GM18505 (cell line): ENCODE measurements at regions not wholly inside any gene's neighbourhood (a gene's known extent, or its start where the extent isn't known, plus 50 kb on each side); places are given as distances from the start of the nearest gene placed in this dataset.

Source experiments
- ATAC-seq: cut with Tn5 transposase; IDR thresholded peaks from one replicate; pipeline ENCODE4 v1.9.1; 2021; ENCODE audit not compliant: unreplicated experiment
- POLR2A ChIP-seq: IDR thresholded peaks from 4 replicates; pipeline ENCODE4 v1.6.1; 2011; ENCODE audit warnings: borderline replicate concordance; ENCODE audit not compliant: insufficient read depth, insufficient read length; ENCODE audit errors: extremely low read depth

DNA sequence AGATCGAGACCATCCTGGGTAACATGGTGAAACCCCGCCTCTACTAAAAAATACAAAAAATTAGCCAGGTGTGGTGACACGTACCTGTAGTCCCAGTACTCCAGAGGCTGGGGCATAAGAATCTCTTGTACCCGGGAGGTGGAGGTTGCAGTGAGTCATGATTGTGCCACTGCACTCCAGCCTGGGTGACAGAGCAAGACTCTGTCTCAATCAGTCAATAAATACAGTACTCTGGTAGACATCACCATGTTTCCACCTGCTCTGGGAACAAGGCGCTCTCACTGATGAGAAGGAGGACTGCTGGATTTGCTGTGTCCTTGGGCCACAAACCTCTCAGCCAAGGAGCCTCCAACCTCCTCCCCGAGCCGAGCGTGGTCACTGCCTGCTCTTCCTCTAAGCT lies 154.2 kb upstream of the ZNF236 start:
- ATAC-seq: no peak
- TF ChIP-seq POLR2A: no peak

DNA sequence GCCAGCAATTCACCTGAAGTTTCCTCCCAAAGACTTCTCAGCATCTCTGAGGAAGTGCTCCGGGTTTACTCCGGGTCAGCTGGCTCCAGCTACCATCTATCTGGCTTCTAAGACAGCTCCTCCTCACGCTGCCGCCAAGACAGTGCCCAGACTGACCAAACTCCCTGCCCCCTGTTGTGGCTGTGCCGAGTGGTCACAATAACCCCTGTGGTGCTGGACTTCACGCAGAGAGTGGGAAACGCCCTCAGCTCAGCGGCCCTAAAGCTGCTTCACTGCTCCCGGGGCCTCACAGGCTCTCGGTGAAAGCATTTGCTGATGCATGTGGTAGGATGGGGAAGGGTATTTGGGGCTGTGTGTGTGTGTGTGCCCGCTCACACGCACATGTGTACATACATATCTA lies 154.8 kb upstream of the ZNF236 start:
- no peak for ATAC-seq
- no peak for TF ChIP-seq POLR2A

GRCh38 chr18:76662626-76663025 lies 159.7 kb upstream of the ZNF236 start:
- no peak for TF ChIP-seq POLR2A

GRCh38 chr18:76660571-76661192 lies 161.7 kb upstream of the ZNF236 start:
- ATAC-seq: no peak
- TF ChIP-seq POLR2A: no peak

More at GRCh38 chr18:76662626-76663025, 159.7 kb upstream of the ZNF236 start:
- no peak for ATAC-seq

DNA sequence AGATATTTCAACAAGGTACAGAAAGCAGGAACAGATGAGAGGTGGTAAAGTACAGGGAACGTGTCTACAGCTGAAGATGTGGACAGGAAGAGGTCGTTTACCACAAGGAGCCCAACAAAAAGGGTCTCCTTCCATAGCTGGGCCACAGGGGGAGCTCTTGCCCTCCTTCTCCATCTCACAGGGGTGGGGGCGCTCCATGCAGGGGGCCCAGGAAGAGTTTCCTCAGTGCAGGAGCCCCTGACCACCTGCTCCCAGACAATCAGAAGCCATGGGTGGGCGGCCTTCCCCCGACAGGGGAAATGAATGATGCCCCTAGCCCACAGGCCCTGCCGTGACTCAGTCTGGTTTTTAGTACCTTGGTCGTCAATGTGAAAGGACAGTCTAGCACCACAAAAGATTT lies 163.6 kb upstream of the ZNF516 start:
- TF ChIP-seq POLR2A: no peak
- no peak for ATAC-seq

- TF ChIP-seq POLR2A: no peak
- ATAC-seq: no peak
These were observed 162.9 kb upstream of the ZNF516 start for GRCh38 chr18:76657911-76658470.

DNA sequence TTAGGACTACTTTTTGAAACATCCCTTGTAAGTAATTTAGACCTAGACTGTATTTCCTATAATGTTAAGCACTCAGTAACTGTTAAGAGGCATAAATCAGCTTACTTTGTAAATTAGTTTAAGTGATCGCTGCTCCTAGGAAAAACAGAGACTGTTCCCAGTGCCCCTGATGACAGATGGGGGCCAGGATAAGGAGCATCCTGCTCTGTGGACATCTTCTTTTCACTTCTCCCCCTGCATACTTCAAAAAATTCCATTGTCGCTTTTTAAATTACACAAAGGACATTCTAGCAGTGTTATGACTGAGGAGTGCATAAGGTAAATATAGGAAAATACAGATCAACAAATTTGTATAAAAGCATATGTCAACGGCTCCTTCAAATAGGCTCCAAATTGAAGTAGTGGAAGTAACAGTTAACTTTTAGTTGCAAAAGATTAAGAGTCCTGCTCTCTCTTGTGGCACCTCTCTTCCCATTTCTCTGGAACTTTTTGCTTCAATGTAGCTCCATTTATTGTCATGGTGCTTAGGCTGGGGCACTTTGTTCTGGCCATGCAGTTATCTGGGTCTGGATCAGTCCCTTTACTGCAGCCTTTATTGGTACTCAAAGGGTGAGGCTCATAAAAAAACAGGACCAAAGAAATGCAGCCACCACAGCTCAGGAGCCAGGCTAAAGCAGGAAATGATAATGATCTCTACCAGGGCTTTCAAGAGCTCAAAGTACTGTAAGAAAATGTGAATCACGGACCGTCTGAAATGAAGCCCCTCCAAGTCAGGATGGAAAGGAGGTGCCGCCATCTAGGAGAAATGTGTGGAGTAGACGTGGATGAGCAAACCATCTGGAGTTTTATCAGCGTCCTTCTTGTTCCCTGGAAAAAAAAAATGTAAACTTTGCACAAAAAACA lies 162.1 kb upstream of the ZNF516 start:
- ATAC-seq: no peak
- TF ChIP-seq POLR2A: no peak

DNA sequence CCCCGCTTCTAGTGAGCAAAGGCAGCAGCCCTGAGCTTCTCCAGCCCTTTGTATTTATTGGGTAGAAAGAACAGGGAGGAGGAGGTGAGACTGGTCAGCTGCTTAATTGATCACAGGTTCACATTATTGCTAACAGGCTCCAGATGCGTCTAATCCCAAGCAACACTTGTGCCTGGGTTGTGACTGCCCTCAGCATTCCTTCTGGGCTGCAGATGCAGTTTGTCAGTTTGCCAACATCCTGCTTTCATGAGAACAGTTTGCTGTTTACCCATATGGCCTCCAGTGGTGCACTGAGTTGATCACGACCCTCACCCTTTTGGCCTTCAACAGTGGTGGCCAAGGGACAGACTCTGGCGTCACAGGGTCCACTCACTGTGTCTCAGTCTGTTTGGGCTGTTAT lies 159.5 kb upstream of the ZNF516 start:
- no peak for ATAC-seq
- TF ChIP-seq POLR2A: no peak

DNA sequence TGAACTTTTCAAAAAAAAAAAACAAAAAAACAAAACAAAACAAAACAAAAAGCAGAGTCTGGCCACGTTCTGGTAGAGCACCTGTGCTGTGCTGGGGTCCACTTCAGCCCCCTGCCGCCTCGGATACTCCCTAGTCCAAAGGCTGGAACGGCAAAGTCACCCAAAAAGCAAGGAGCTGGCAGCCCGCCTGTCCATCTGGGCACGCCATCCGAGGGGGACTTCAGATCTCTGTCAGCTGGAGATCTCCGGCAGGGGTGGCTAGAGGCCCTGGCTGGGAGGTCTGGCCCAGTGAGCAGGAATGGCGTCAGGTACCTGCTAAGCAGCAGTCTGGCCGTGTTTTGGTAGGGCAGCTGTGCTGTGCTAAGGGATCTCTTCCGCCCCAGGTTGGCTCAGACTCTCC lies 152.3 kb upstream of the ZNF516 start:
- TF ChIP-seq POLR2A: no peak
- ATAC-seq: no peak

GRCh38 chr18:76644580-76644979 lies 149.5 kb upstream of the ZNF516 start:
- ATAC-seq: no peak
- no peak for TF ChIP-seq POLR2A

DNA sequence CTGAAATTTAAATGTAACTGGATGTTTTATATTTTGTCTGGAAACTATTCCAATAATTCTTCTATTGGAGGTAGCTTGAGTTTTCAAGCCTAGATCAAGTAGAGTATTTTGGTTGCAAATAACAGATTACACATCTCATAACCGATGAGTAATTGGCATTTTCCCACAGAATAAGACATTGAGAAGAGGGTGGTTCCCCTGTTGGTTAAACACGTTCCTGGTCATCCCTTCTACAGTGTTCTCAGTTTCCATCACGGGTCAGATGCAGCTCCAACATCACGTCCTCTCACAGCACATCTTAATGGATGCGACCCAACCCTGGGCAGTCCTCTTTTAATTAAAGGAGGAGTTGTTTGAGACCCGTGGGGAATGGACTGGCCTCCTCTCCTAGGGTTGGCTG lies 149.0 kb upstream of the ZNF516 start:
- TF ChIP-seq POLR2A: no peak
- ATAC-seq: no peak

DNA sequence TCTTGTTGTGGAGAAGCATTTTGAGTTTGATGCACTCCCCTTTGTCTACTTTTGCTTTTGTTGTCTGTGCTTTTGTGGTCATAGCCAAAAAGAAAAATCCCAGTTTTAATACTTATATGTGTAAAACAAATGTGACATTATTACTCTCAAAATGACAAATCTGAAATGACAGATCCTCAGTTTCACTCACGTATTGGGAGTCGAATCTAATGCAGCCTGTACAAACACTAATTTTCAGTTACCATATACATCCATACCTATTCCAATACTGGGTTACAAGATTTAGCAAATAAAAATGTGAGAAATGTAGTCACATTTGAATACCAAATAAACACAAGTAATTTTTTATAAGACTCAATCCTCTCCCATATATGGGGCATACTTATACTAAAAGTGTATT lies 148.2 kb upstream of the ZNF516 start:
- no peak for ATAC-seq
- no peak for TF ChIP-seq POLR2A

DNA sequence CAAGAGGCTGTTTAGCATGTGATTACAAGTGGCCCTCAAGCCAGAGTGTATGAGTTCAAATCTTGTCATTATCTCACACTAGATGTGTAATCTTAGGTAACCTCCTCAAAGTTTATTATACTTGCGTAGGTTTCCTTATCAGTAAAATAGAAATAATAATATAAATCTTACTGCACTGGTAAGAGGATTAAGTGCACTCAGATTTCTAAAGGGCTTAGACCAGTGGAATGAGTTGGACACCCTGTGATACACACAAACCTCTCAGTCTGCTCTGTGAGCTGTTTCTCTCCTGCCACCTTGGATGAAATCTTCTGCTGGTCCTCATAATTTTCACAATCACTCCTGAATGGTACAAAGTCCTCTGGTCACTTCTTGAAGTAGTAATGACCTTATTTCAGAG lies 145.4 kb upstream of the ZNF516 start:
- no peak for ATAC-seq
- no peak for TF ChIP-seq POLR2A

DNA sequence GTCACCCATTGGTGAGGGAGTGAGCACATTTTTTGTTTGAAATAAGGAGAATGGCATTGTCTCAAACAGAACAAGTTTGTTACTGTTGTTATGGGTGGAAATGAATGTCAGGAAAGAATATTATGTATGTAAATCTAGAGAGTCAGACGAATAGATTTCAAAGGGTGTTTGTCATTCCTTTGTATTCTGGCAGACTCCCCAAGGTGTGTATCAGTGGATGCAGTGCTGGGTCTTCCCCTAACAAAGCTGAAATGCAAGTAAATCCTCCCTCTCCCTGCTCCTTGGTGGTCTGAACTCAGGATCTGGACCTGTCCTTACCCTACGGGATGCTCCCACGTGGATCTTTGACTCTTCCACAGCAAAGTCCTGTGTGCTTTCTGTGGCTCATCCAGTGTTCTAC lies 139.5 kb upstream of the ZNF516 start:
- no peak for TF ChIP-seq POLR2A
- ATAC-seq: no peak
